Parathyroid adenoma (tissue), 2 donors: ENCODE measurements at regions not wholly inside any gene's neighbourhood (a gene's known extent, or its start where the extent isn't known, plus 50 kb on each side); places are given as distances from the start of the nearest gene placed in this dataset.

ENCODE experiments used
- H2AFZ ChIP-seq: fragments of 300-600 bp; sonication (generic); one replicate; pipeline ENCODE4 v1.7.0; 2017; ENCODE audit warnings: antibody characterized with exemption, mild to moderate bottlenecking
- H3K27ac ChIP-seq: fragments of 300-600 bp; sonication (generic); one replicate; pipeline ENCODE4 v1.7.0; 2017
- H3K27me3 ChIP-seq: fragments of 300-600 bp; sonication (generic); one replicate; pipeline ENCODE4 v1.7.0; 2017; ENCODE audit warnings: low read length; ENCODE audit not compliant: control insufficient read depth, insufficient read depth
- H3K36me3 ChIP-seq: fragments of 300-600 bp; sonication (generic); one replicate; pipeline ENCODE4 v1.7.0; 2017; ENCODE audit warnings: low read length; ENCODE audit not compliant: control insufficient read depth, insufficient read depth
- H3K4me1 ChIP-seq: fragments of 300-600 bp; sonication (generic); one replicate; pipeline ENCODE4 v1.7.0; 2017; ENCODE audit warnings: control low read depth
- H3K4me2 ChIP-seq: fragments of 300-600 bp; sonication (generic); one replicate; pipeline ENCODE4 v1.7.0; 2017; ENCODE audit warnings: low read length
- H3K4me3 ChIP-seq: fragments of 300-600 bp; sonication (generic); one replicate; pipeline ENCODE4 v1.7.0; 2017; ENCODE audit warnings: low read depth, low read length
- H3K79me2 ChIP-seq: fragments of 300-600 bp; sonication (generic); one replicate; pipeline ENCODE4 v1.7.0; 2017; ENCODE audit warnings: control low read depth
- H3K9ac ChIP-seq: fragments of 300-600 bp; sonication (generic); one replicate; pipeline ENCODE4 v1.7.0; 2017; ENCODE audit warnings: mild to moderate bottlenecking
- H3K9me3 ChIP-seq: fragments of 300-600 bp; sonication (generic); one replicate; pipeline ENCODE4 v1.7.0; 2017; ENCODE audit warnings: low read length; ENCODE audit not compliant: control insufficient read depth
- CTCF ChIP-seq: fragments of 300-600 bp; sonication (generic); IDR thresholded peaks from one replicate; pipeline ENCODE4 v1.7.0; 2017; ENCODE audit warnings: antibody characterized with exemption, mild to moderate bottlenecking
- donor health status: primary hyperparathyroidism.

GRCh38 chr1:90800012-90800717 is 83.1 kb upstream of the BARHL2 start:
- no peaks in the 10 kb centered on the region for H3K9me3 ChIP-seq

GRCh38 chr1:90799326-90799725 is 82.2 kb upstream of the BARHL2 start:
- H3K36me3 ChIP-seq: no peaks in the 10 kb centered on the region
- H2AFZ ChIP-seq: no peak overlapping the region
- no peak overlapping the region for H3K4me3 ChIP-seq
- H3K27me3 ChIP-seq: no peaks in the 10 kb centered on the region
- no peak overlapping the region for H3K4me2 ChIP-seq
- no peak for TF ChIP-seq CTCF
- no peaks in the 10 kb centered on the region for H3K9me3 ChIP-seq
- no peak overlapping the region for H3K9ac ChIP-seq
- H3K4me1 ChIP-seq: no peaks in the 10 kb centered on the region
- no peak overlapping the region for H3K27ac ChIP-seq
- H3K79me2 ChIP-seq: no peaks in the 10 kb centered on the region

More at GRCh38 chr1:90800012-90800717, 83.1 kb upstream of the BARHL2 start:
- TF ChIP-seq CTCF: no peak
- Histone ChIP-seq H3K4me1 (no peaks in the 10 kb centered on the region), H2AFZ (no peak overlapping the region), H3K36me3 (no peaks in the 10 kb centered on the region), H3K4me3 (no peak overlapping the region), H3K79me2 (no peaks in the 10 kb centered on the region), H3K9ac (no peak overlapping the region), H3K27ac (no peak overlapping the region), H3K4me2 (no peak overlapping the region), H3K27me3 (no peaks in the 10 kb centered on the region)

- TF ChIP-seq CTCF: no peak
- H2AFZ ChIP-seq: no peak overlapping the region
- no peaks in the 10 kb centered on the region for H3K36me3 ChIP-seq
- no peak overlapping the region for H3K27ac ChIP-seq
- no peak overlapping the region for H3K9ac ChIP-seq
- no peak overlapping the region for H3K4me3 ChIP-seq
- no peaks in the 10 kb centered on the region for H3K27me3 ChIP-seq
- H3K79me2 ChIP-seq: no peaks in the 10 kb centered on the region
- no peaks in the 10 kb centered on the region for H3K4me1 ChIP-seq
- H3K9me3 ChIP-seq: no peaks in the 10 kb centered on the region
- no peak overlapping the region for H3K4me2 ChIP-seq
Observed at GRCh38 chr1:90798883-90799282, 81.8 kb upstream of the BARHL2 start.

- Histone ChIP-seq H2AFZ (no peak overlapping the region), H3K4me3 (no peak overlapping the region), H3K4me2 (no peak overlapping the region), H3K9ac (no peak overlapping the region), H3K9me3 (no peaks in the 10 kb centered on the region), H3K36me3 (no peaks in the 10 kb centered on the region), H3K27me3 (no peaks in the 10 kb centered on the region), H3K4me1 (no peaks in the 10 kb centered on the region), H3K27ac (no peak overlapping the region), H3K79me2 (no peaks in the 10 kb centered on the region)
- TF ChIP-seq CTCF: no peak
Observed at GRCh38 chr1:90798344-90798743, 81.2 kb upstream of the BARHL2 start.

- Histone ChIP-seq H3K4me1 (no peaks in the 10 kb centered on the region), H3K9ac (no peak overlapping the region), H3K4me3 (no peak overlapping the region)
Observed at GRCh38 chr1:90795431-90795830, 78.3 kb upstream of the BARHL2 start.

More at GRCh38 chr1:90795431-90795830, 78.3 kb upstream of the BARHL2 start:
- H3K36me3 ChIP-seq: no peaks in the 10 kb centered on the region
- no peak for TF ChIP-seq CTCF
- H3K27ac ChIP-seq: no peak overlapping the region
- no peaks in the 10 kb centered on the region for H3K27me3 ChIP-seq
- H3K9me3 ChIP-seq: no peaks in the 10 kb centered on the region
- H3K79me2 ChIP-seq: no peaks in the 10 kb centered on the region
- H2AFZ ChIP-seq: no peak overlapping the region
- no peak overlapping the region for H3K4me2 ChIP-seq
